HEK293T (cell line): ENCODE measurements at regions not wholly inside any gene's neighbourhood (a gene's known extent, or its start where the extent isn't known, plus 50 kb on each side); places are given as distances from the start of the nearest gene placed in this dataset.
A peak's percentile ranks its signal among the peaks of the same experiment; 100 is the strongest.

Experiments used
- CTCF ChIA-PET: fragments of 350-600 bp; formaldehyde crosslinking; extraction: SDS; loops from one replicate; lab custom pipeline; 2021; ENCODE audit warnings: antibody characterized with exemption, inconsistent platforms; lab: Yijun Ruan, JAX
- POLR2A ChIA-PET: fragments of 350-600 bp; formaldehyde crosslinking; extraction: SDS; loops from one replicate; lab custom pipeline; 2020; ENCODE audit warnings: antibody characterized with exemption, inconsistent platforms; lab: Yijun Ruan, JAX
- DNase-seq: peaks from one replicate; pipeline ENCODE4 v3.0.0; 2012; ENCODE audit warnings: mixed read lengths; ENCODE audit errors: extremely low spot score
- ARNT ChIP-seq: fragments of 450-650 bp; IDR thresholded peaks from 2 replicates; pipeline ENCODE4 v1.6.1; 2017; ENCODE audit warnings: mild to moderate bottlenecking
- BHLHE40 ChIP-seq: fragments of 450-650 bp; IDR thresholded peaks from 2 replicates; pipeline ENCODE4 v1.6.1; 2016; ENCODE audit warnings: mild to moderate bottlenecking, moderate library complexity, borderline replicate concordance
- CTBP1 ChIP-seq: fragments of 450-650 bp; IDR thresholded peaks from 2 replicates; pipeline ENCODE4 v1.6.1; 2016; ENCODE audit warnings: borderline replicate concordance
- ELF4 ChIP-seq: fragments of 450-650 bp; IDR thresholded peaks from 2 replicates; pipeline ENCODE4 v1.6.1; 2017; ENCODE audit warnings: antibody characterized with exemption
- FOXA1 ChIP-seq: fragments of 450-650 bp; IDR thresholded peaks from 2 replicates; pipeline ENCODE4 v1.6.1; 2016; ENCODE audit warnings: mild to moderate bottlenecking
- FOXK2 ChIP-seq: fragments of 450-650 bp; IDR thresholded peaks from 2 replicates; pipeline ENCODE4 v1.6.1; 2016; ENCODE audit warnings: mild to moderate bottlenecking
- FOXM1 ChIP-seq: fragments of 450-650 bp; IDR thresholded peaks from 2 replicates; pipeline ENCODE4 v1.6.1; 2017; ENCODE audit warnings: mild to moderate bottlenecking, borderline replicate concordance
- HDGF ChIP-seq: fragments of 450-650 bp; IDR thresholded peaks from 2 replicates; pipeline ENCODE4 v1.6.1; 2017; ENCODE audit warnings: antibody characterized with exemption, borderline replicate concordance
- L3MBTL2 ChIP-seq: fragments of 450-650 bp; conservative IDR thresholded peaks from 2 replicates; pipeline ENCODE4 v1.6.1; 2016; ENCODE audit warnings: mild to moderate bottlenecking
- LEF1 ChIP-seq: fragments of 450-650 bp; IDR thresholded peaks from 2 replicates; pipeline ENCODE4 v1.6.1; 2017; ENCODE audit warnings: mild to moderate bottlenecking, borderline replicate concordance
- NFRKB ChIP-seq: fragments of 450-650 bp; IDR thresholded peaks from 2 replicates; pipeline ENCODE4 v1.6.1; 2016; ENCODE audit warnings: mild to moderate bottlenecking, moderate library complexity
- SP1 ChIP-seq: fragments of 450-650 bp; IDR thresholded peaks from 2 replicates; pipeline ENCODE4 v1.6.1; 2017
- SUZ12 ChIP-seq: fragments of 450-650 bp; IDR thresholded peaks from 2 replicates; pipeline ENCODE4 v1.6.1; 2016; ENCODE audit warnings: mild to moderate bottlenecking
- TARDBP ChIP-seq: fragments of 450-650 bp; IDR thresholded peaks from 2 replicates; pipeline ENCODE4 v1.6.1; 2016
- ZNF384 ChIP-seq: fragments of 450-650 bp; IDR thresholded peaks from 2 replicates; pipeline ENCODE4 v1.6.1; 2016
- TF ChIP-seq, protein P1 (sequence below): fragments of 450-650 bp; IDR thresholded peaks from 2 replicates; pipeline ENCODE4 v1.6.1; 2016

DNA sequence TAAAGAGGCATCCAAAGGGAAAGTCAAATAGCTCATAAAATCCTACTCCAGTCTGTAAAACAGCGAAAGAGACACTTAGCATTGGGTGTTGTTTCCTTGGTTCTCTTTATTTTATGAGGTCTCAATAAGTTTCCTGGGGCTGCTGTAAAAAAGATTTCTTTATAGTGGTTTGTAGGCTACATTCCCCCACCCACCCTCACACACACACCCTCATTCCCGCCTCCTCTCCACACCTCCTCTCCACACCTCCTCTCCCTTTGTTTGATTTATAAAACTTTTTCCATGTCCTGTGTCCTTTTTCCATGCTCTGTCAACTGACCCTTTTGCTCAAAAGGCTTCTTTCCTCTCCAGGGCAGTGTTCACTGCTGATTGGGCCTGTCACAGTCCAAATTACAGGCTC, 178.9 kb upstream of the SOX9 start:
- POLR2A ChIA-PET = no interaction called here
- TF ChIP-seq SUZ12 = no peak
- no peak for TF ChIP-seq HDGF
- TF ChIP-seq ZNF384 = no peak
- no peak for TF ChIP-seq BHLHE40
- TF ChIP-seq FOXK2 = no peak
- TF ChIP-seq, protein P1, sequence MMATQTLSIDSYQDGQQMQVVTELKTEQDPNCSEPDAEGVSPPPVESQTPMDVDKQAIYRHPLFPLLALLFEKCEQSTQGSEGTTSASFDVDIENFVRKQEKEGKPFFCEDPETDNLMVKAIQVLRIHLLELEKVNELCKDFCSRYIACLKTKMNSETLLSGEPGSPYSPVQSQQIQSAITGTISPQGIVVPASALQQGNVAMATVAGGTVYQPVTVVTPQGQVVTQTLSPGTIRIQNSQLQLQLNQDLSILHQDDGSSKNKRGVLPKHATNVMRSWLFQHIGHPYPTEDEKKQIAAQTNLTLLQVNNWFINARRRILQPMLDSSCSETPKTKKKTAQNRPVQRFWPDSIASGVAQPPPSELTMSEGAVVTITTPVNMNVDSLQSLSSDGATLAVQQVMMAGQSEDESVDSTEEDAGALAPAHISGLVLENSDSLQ = no peak
- TF ChIP-seq CTBP1 = no peak
- TF ChIP-seq TARDBP = no peak
- TF ChIP-seq ELF4 = no peak
- no peak for TF ChIP-seq ARNT
- TF ChIP-seq LEF1 = no peak
- no peak for TF ChIP-seq FOXM1
- TF ChIP-seq SP1 = no peak
- DNase-seq = no peak
- CTCF ChIA-PET = no interaction called here

- CTCF ChIA-PET = no interaction called here
- TF ChIP-seq ELF4 (no peak), HDGF (no peak), ZNF384 (no peak)
- POLR2A ChIA-PET = no interaction called here
- DNase-seq = no peak
These were observed 178.2 kb upstream of the SOX9 start for GRCh38 chr17:71942626-71943025.

- CTCF ChIA-PET = no interaction called here
- POLR2A ChIA-PET = no interaction called here
- 0 out of 2 replicates have a peak, but pooled peaks have one; percentile 9 for TF ChIP-seq L3MBTL2
- TF ChIP-seq, protein P1 = no peak
- no peak for DNase-seq
These were observed 172.0 kb upstream of the SOX9 start for GRCh38 chr17:71948703-71949422.

DNA sequence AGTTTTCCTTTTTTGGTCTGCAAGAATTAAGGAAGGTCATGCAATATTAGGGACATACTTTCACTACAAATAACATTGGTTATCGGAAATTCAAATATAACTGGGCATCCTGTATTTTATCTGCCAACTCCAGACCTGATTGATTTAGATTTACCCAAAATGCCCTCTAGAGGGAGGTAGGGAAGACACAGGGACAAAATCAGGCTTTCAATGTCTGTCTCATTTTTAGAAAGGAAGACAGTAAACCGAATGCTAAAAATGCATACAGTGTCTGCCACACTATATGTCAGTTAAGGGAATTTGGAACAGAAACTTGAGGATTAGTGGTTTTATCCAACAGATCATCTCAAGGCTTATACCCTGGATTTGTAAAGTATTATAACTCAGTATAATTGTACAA, 161.7 kb upstream of the SOX9 start:
- DNase-seq = peak; percentile 17
- POLR2A ChIA-PET = no interaction called here
- CTCF ChIA-PET = no interaction called here
- no peak for TF ChIP-seq SP1
- TF ChIP-seq CTBP1 = no peak
- no peak for TF ChIP-seq ARNT
- no peak for TF ChIP-seq BHLHE40
- TF ChIP-seq ZNF384 = no peak
- no peak for TF ChIP-seq FOXK2
- no peak for TF ChIP-seq NFRKB
- TF ChIP-seq HDGF = no peak
- no peak for TF ChIP-seq SUZ12
- TF ChIP-seq L3MBTL2 = no peak
- no peak for TF ChIP-seq FOXM1
- TF ChIP-seq, protein P1 = no peak
- no peak for TF ChIP-seq ELF4
- no peak for TF ChIP-seq LEF1
- no peak for TF ChIP-seq TARDBP
- no peak for TF ChIP-seq FOXA1

DNA sequence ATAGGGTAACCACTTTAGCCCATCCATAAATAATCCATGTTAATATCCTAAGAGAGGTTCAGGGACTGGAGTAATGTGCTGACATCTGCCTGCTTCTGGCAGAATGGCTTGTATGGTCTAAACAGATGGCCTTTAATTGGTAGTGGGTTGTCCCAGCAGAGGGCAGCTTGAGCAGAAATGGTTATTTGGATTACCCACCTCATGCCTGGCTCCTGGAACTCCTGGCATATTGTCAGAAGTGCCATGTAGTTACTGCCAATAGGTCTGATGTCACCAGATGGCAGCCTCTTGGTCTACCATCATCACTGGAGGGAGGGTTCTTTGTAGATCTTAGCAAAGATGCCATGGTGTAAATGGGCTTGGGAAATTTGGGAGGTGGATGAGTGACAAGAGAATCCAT, 157.5 kb upstream of the SOX9 start:
- no peak for TF ChIP-seq FOXK2
- TF ChIP-seq L3MBTL2 = no peak
- no peak for TF ChIP-seq ZNF384
- no peak for TF ChIP-seq FOXM1
- no peak for TF ChIP-seq CTBP1
- no peak for TF ChIP-seq ARNT
- no peak for TF ChIP-seq BHLHE40
- TF ChIP-seq ELF4 = no peak
- TF ChIP-seq SP1 = no peak
- no peak for TF ChIP-seq LEF1
- TF ChIP-seq FOXA1 = no peak
- no peak for TF ChIP-seq NFRKB
- TF ChIP-seq SUZ12 = no peak
- TF ChIP-seq, protein P1 = no peak
- DNase-seq = no peak
- ChIA-PET CTCF (no interaction called here), POLR2A (no interaction called here)

- CTCF ChIA-PET = no interaction called here
- DNase-seq = no peak
- POLR2A ChIA-PET = no interaction called here
- no peak for TF ChIP-seq HDGF
- TF ChIP-seq FOXM1 = no peak
- TF ChIP-seq ELF4 = no peak
- TF ChIP-seq FOXA1 = no peak
- no peak for TF ChIP-seq NFRKB
- TF ChIP-seq LEF1 = no peak
- TF ChIP-seq L3MBTL2 = no peak
These were observed 157.0 kb upstream of the SOX9 start for GRCh38 chr17:71963791-71964190.
